GM18909 (cell line): ENCODE measurements at regions not wholly inside any gene's neighbourhood (a gene's known extent, or its start where the extent isn't known, plus 50 kb on each side); places are given as distances from the start of the nearest gene placed in this dataset.
"Not testable (repeated sequence)": the region's sequence is repeated elsewhere in the genome, so short reads cannot be mapped to it uniquely, and the experiment has no call there.

Experiments
- ATAC-seq: cut with Tn5 transposase; IDR thresholded peaks from one replicate; pipeline ENCODE4 v1.9.1; 2021; ENCODE audit warnings: mild to moderate bottlenecking; ENCODE audit not compliant: unreplicated experiment, poor library complexity

DNA sequence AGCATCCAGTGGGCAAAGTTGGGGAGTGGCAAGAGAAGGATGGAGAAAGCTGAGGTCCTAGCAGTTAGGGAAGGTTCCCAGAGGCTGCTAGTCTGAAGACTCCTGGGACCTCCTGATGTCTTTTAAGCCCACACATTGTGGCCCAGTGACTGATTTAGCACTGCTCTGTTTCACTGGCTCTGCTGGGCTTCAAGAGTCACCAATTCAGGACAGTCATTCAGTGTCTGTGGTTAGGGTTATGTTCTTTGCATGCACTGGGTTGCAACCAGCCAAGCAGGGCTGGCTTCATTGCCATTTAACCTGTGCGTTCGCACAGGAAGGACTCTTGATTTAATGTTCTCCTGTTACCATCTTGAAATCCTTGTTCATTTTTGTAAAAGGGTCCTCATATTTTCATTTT, 199.2 kb downstream of the ICOS start:
- ATAC-seq, result no peak

DNA sequence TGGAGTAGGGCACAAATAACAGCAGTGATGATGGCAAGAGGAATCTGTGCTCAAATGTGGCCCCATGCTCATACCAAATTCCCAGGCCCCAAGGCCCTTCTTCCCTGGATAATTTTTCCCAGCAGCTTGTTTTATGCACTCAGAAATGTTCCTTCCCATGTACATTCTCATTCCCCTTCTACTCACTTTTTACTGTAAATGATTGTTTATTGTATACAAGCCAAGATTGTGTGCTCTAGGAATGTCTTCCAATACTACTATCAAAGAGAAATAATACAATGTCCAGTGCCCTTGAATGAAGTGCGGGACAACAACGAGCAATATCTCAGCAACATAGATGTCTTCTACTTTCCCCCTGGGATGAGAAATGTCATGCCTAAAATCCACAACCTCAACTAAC, 201.6 kb downstream of the ICOS start:
- ATAC-seq, result no peak

DNA sequence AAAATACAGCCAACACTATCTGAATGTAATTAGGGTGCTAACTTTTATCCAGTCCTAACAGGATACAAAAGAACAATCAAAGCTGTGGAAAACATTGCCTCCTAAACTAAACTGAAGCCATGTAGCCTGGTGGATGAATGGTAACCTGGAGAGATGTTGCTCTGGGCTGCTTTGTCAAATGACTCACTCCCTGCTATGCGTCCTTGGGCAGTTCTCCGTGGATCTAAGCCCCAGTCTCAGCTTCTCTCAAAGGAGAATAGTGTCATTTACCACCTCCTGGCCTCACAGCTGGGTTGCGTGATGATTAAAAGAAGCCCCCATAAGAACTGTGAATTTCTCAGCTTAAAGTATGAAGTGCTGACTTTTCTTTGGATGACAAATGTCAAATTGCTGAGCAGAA, 203.7 kb downstream of the ICOS start:
- no peak for ATAC-seq

DNA sequence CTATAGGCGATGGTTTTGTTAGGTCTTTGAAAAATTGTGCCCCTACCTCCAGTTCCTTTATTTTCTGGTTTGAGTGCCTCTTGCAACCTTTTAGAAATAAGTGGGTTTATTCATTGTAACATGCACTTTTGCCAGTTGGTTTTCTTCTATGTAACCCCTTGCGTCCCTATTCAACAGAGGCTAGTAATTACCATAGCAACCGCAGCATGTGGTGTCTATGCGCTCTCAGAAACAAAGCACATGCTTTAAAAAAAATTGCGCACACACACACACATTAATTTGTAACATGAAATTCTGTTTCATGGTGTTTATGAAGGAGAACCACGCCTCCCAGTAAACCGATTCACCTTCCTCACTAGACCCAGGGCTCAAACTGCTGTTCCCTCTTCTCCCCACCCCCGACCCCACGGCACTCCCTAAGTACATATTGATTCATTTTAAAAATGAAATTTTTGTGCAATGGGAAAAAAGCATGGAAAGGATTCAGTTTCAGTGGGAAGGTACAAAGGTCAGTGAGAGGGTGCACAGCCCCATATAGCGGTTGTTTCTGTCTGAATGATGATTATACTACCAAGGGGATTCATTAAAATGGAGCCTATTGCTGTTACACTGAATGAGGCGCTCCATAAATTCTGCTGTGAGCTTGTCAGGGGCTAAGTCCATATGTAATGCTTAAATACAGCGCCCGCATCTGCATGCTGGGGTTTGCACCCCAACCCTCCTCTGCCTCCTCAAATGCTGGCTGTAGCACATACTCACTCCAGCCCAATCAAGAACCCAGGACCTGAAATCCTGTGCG, 206.9 kb downstream of the ICOS start:
- no peak for ATAC-seq

DNA sequence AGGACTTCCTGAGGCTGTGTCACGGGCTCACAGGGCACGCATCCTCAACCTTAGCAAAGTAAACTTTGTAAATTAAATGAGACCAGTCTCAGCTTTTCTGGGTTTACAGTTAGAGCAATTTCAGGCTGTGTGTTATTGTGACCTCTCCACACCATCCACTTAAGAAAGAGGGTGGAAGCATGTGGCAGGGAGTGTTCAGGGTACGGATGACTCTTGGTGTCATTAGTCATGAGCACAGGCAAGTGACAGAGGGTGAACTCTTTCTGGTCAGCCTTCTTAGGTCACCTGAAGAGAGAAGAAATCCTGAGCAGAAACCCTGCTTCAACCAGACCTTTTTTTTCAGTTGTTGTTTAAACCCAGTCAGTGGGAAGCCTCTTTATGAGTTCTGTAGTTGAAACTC, 207.9 kb downstream of the ICOS start:
- no peak for ATAC-seq

DNA sequence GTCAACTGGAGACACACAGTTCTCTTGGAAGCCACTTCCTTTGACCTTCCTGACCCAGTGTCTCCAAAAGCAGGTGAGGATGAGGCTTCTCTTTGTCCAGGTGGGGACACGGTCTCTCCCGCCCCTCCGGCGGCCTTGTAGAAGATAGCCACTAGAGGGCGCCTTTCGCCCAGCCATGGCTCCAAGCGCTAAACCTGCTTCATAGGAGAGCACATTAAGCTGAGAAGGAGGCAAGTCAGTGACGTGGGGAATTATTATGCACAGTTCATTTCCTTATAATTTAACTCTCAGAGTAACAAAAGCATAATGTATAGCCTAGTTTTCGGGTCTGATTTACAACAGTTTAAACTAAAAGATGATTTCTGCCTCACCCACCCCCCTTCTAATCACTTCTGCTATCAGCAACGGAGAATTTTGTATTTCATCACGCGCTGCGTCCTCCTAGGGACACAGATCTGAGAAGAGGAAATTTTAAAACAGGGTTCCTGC, 208.7 kb downstream of the ICOS start:
- ATAC-seq, result peak; percentile 99

DNA sequence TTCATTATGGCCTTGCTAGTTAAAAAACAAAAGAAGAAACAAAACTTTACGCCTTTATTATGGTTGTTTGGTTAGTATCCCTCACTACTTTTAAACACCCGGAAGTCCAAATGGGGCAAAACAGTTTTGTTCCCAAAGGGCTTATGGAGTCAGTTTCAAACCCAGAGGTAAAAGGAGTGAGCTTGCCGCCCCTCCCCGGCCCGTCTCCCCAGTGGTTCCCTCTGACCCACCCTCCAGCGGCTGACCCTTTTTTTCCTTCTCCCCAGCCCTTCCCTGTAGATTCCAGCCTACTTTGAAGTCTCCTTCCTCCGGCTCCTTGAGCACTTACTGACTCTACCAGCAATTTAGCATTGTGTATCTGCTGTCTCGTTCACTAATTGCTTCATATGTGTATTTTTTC, 209.2 kb downstream of the ICOS start:
- peak; percentile 6 for ATAC-seq

DNA sequence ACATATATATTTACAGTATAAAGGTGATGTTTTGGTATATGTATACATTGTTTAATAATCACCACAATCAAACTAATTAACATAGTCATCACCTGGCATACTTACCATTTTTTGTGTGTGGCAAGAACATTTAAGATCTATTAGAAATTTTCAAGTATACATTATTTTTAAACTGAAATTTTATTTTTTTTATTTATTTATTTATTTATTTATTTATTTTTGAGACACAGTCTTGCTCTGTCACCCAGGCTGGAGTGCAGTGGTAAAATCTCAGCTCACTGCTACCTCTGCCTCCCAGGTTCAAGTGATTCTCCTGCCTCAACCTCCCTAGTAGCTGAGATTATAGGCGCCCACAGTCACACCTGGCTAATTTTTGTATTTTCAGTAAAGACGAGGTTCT, 210.5 kb downstream of the ICOS start:
- not testable (repeated sequence) for ATAC-seq

DNA sequence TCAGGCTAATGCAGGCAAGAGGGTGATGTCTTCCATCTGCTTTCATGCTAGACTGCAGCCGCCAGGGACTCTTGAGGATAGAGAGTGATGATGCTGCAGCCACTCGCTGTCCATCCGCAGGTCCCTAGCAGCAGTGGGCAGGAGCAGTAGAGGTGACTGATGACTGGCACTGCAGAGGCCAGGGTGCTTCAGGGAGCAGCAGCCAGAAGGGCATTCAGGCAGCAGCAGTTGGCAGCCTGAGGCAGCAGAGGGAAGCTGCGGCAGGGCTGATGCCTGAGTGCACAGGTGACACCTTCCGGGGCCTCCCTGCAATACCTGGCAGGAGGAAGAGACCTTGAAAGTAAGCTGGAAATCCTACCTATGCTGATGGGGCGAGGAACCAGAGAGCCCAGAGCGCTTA, 214.2 kb downstream of the ICOS start:
- no peak for ATAC-seq

DNA sequence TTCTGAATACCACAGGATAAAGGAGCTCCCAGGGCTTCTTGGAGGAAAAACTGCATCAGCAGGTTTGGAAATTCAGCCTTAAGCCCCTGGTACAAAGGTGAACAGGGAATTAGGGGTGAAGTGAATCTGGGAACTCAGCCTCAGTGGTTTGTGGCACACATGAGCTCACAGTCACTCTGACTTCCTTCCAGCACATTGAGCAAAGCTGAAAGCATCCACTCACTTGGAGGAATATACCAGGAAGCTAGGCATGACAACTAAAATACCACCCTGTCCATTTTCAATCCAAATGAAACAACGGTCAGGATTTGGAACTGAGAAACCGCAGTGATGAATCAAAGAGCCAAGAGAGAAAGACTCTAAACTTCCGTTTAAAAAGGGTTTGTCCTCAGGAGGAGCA, 216.1 kb downstream of the ICOS start:
- ATAC-seq, result no peak

DNA sequence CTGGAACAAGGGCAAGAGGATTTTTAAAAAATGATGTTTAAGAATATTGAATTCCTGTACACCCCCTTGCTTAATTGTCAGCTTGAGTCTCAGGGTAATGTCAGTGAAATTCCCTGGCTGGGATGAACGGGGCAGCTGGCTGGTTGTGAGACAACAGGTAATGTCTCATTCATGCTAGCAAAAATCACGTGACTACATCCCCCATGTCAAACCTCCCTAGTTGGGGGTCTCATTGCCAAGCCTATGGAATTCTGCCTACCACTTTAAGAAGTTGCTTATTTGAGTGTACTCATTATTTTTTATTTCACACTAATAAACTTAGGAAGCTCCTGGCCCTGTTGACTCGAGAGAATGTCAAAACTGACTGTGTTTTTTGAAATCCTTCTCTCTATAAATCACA, 218.3 kb downstream of the ICOS start:
- no peak for ATAC-seq

DNA sequence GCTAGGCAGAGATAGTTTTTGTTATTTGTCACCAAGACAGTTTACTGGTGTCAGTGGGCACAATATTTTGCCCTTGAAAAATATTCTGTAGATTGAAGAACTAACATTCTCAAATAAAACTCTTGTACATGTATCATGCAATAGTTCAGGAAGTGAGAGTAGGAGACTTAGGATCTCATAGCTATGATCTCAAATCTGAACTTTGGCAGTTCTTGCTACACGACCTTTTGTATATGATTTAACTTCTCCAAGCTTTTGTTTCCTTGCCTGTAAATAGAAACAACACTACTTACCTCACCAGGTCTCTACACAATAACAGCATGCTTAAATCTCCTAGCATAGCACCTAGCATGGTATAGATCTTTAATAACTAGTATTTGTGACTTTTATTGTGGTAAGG, 219.9 kb downstream of the ICOS start:
- no peak for ATAC-seq

DNA sequence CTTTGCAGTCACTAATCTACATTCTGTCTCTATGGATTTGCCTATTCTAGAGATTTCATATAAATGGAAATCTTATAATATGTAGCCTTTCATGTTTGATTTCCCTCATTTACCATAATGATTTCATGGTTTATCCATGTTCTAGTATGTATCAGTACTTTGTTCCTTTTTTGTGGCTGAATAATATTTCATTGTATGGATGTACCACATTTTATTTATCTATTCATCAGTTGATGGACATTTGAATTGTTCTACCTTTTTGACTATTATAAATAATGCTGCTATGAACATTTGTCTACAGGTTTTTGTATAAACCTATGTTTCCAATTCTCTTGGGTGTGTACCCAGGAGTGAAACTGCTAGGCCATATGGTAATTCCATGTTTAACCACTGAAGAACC, 221.1 kb downstream of the ICOS start:
- no peak for ATAC-seq

DNA sequence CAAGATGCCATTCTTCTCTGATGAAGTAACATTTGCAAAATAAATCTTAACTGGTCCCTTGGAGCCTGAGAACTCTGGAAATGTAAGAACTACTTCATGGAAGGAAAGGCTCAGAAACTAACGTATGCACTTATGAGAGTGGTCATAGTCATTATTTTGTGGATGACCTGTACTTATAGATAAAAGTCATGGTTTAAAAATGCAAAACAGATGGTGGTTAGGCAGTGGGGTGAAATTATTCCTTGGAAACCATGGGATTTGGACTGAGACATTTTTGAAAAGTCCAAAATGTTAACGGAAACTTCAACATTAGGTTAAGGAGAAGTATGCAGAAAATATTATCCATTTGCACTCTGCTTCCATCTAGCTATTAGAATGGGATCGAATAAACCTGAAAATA, 223.0 kb downstream of the ICOS start:
- ATAC-seq, result no peak

DNA sequence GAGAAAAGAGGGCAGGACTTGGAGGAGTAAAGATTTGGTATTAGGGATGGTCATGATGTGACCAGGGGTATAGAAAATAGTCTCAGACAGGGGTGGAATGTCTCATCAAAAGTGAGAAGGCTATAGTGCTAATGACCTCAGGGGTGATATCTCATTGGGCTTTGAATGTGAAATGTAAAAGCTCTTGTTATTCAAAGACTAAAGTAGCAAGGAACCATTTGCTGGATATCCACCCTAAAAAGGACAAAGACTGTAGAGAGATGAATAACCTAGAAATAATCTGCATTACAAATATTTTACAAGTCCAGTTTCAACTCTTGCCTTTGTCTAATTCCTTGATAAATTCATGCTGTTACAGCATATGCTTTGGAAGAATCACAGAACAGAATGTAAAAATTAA, 224.4 kb downstream of the ICOS start:
- no peak for ATAC-seq

DNA sequence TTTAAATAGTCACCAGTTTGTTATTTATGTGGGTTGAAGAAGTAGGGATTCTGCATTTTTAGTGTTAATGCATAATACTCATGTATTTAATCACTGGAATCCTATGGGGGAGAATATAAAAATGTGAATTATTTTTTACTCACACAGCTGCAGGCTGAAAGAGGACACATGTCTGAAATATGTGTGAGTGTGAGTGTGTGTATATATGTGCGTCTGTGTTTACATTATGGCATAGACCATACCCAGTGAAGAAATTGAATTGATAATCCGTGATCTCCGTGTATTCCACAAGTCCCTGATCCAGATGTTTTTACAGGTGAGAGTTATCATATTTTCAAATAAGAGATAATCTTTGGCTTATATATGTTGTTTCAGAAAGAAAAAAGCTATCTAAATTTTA, 225.3 kb downstream of the ICOS start:
- no peak for ATAC-seq

DNA sequence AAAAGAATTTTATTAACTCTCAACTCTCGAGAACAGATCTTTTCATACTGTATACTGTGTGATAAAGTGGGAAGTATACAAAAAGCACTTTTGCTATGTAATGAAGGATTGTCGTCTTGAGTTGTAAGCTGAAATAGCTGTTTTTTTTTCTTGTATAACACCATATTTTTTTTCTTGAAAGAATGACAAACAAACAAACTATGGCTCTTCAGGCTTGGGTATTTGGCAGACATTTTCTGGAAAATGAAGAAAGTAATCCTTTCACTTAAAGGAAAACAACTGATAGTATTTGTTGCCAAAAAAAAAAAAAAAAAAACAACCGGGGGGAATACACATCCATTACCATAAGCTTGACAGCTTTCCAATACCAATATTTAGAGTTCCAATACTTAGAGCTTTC, 230.4 kb downstream of the ICOS start:
- ATAC-seq, result no peak

DNA sequence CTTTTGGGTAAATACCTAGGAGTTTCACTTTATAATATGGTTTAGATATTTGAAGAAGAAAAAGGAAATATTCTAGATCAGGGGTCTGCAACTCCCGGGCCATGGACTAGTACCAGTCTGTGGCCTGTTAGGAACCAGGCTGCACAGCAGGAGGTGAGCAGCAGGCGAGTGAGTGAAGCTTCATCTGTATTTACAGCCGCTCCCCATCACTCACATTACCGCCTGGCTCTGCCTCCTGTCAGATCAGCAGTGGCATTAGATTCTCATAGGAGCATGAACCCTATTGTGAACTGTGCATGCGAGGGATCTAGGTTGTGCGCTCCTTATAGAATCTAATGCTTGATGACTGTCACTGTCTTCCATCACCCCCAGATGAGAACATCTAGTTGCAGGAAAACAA, 231.1 kb downstream of the ICOS start:
- ATAC-seq, result not testable (repeated sequence)

DNA sequence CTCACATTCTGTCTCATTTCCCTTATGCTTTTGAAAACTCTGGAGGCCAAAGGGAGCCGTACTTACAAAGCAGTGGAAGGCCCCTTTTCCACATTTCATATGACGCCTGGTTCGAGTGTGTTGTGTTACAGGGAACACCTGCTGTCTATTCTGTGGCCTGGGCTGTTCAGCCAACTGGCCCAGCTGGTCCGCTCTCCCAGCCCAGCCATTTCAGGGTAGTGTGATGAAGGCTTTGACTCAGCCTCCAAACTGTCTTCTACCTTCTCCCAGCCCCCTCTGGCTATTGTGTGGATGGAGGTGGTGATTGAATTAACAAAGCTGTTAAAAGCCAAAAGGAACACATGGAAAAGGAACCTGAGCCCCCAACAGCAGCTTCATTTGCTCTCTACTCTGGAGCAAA, 233.8 kb downstream of the ICOS start:
- ATAC-seq, result no peak

DNA sequence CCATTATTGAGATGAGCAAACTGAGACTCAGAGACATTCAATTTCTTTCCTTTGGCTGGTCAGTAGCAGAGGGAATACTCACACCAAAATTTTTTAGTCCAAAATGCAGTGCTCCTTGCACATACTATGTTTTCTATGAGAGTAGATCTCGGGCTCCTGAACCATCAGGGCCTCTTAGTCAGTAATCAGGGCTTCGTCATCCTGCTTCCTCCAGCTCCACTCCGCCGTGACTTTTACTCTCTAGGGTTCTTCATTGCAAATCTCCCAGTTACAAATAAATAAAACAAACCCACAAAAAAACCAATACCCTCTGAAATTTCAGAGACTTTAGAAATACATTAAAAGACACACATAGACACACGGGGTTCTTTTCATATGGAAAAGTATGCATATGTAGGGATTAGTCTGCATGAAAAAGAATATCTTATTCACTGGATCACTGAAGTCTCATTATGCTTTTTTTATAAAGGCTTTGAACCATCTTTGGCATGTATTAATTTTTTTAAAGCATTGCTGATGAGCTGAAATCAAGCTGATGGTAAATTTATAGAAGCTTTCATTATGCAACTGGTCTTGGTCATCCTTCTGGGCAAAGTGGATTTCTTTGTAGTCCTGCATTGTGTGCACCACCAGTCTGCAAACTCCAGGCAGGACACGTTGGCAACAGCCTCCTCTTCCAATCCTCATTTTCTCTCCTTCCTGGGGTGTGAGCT, 235.0 kb downstream of the ICOS start:
- no peak for ATAC-seq

DNA sequence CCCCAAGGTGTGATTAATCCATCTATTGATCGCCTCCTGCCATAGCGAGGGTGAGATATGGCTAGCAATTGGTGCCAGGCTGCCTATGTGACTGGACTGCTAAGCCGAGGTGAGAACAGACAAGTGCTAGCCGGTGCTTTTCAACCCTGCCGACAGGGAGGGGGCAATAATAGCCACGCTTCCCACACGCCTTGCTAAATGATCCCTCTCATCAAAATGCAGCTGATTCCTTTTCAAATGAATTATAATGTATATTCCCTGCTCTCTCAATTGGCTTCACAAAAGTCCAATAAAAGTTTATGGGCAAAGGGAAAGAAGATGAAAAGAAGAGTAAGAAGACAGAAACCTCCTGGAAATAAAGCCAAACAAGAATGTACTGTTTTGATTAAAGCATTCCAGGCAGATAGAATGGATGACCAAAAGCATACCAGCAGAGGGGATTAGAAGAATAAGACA, 235.6 kb downstream of the ICOS start:
- no peak for ATAC-seq

DNA sequence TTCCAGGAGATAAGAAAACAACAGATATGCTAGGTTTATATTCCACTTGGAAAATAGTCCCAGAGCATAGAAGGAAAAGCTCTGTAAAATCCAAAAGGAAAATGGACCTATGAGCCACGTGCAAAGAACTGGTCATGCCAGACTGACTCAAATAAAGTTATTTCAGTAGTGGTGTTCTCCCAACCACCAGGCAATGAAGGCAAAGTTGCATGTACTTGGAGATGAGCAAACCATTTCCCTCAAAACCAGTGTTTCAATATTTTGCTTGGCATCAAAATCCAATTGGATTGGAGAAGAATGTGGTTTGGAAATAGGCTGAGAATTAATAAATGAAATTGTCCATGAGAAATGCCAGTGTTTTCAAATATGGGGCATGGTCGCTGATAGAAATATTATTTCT, 237.5 kb downstream of the ICOS start:
- ATAC-seq, result no peak
